ENCODE measurements at regions not wholly inside any gene's neighbourhood (a gene's known extent, or its start where the extent isn't known, plus 50 kb on each side); places are given as distances from the start of the nearest gene placed in this dataset.

DNA sequence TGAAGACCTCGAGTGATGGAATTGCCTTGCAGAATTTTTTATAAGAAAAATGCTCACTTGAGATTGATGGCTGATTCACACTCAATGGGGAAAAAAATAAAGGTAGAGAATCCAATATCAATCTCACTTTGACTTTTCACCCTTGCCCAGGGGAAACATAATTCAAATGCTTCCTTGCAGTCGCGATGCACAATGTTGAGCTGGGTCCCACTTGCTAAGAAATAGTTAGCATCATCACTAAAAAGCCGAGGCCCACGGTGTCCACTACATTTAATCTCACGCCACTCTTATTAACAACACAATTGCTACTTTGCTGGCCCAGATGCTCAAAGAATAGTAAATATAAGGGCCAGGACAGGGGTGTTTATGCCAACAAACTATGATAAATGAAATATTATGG, 223.4 kb downstream of the SPTSSA start:
- Histone ChIP-seq H3K9me3 (replicated peaks; ENCODE audit: control insufficient read depth, insufficient read depth, low read depth, low read length) (no peaks in the 10 kb centered on the region), H3K36me3 (ENCODE audit: control insufficient read depth, insufficient read depth, low read length) (no peaks in the 10 kb centered on the region), H4K20me1 (replicated peaks; ENCODE audit: control insufficient read depth, insufficient read depth, low read length) (no peaks in the 10 kb centered on the region), H3K9ac (ENCODE audit: insufficient read depth in 1 of 2, low read depth in 2 of 2, low read length in 2 of 2) (no peak overlapping the region), H3K27me3 (ENCODE audit: control insufficient read depth in 2 of 2, insufficient read depth in 2 of 2, low read length in 2 of 2) (no peaks in the 10 kb centered on the region), H3K79me2 (ENCODE audit: control insufficient read depth, insufficient read depth, low read length) (no peaks in the 10 kb centered on the region), H3K27ac (ENCODE audit: extremely low read depth, low read depth, low read length) (no peak overlapping the region), H3K4me1 (replicated peaks in 1 of 2; ENCODE audit: control insufficient read depth in 2 of 2, insufficient read depth in 2 of 2, low read length in 2 of 2) (no peaks in the 10 kb centered on the region), H3K9me1 (ENCODE audit: control insufficient read depth, insufficient read depth, low read length) (no peaks in the 10 kb centered on the region), H3K4me3 (no peak overlapping the region), H2AFZ (ENCODE audit: low read depth, low read length) (no peak overlapping the region), H3K4me2 (ENCODE audit: insufficient read depth, low read length) (no peak overlapping the region)
- no TSS peak for BruUV-seq (replicated peaks)
- FAIRE-seq, result no peak
- TF ChIP-seq RBM15 (IDR thresholded peaks at IDR 0.05; ENCODE audit: insufficient read depth, low read length), result no peak
- TF ChIP-seq ZC3H4 (CRISPR knock-in tag; IDR thresholded peaks at IDR 0.05; ENCODE audit: borderline replicate concordance), result no peak
- TF ChIP-seq, protein P1, sequence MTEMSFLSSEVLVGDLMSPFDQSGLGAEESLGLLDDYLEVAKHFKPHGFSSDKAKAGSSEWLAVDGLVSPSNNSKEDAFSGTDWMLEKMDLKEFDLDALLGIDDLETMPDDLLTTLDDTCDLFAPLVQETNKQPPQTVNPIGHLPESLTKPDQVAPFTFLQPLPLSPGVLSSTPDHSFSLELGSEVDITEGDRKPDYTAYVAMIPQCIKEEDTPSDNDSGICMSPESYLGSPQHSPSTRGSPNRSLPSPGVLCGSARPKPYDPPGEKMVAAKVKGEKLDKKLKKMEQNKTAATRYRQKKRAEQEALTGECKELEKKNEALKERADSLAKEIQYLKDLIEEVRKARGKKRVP (CRISPR knock-in tag; IDR thresholded peaks at IDR 0.05), result no peak
- TF ChIP-seq, protein P2, sequence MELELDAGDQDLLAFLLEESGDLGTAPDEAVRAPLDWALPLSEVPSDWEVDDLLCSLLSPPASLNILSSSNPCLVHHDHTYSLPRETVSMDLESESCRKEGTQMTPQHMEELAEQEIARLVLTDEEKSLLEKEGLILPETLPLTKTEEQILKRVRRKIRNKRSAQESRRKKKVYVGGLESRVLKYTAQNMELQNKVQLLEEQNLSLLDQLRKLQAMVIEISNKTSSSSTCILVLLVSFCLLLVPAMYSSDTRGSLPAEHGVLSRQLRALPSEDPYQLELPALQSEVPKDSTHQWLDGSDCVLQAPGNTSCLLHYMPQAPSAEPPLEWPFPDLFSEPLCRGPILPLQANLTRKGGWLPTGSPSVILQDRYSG (tag; conservative IDR thresholded peaks at IDR 0.05; ENCODE audit: low read depth), result no peak
- TF ChIP-seq, protein P3, sequence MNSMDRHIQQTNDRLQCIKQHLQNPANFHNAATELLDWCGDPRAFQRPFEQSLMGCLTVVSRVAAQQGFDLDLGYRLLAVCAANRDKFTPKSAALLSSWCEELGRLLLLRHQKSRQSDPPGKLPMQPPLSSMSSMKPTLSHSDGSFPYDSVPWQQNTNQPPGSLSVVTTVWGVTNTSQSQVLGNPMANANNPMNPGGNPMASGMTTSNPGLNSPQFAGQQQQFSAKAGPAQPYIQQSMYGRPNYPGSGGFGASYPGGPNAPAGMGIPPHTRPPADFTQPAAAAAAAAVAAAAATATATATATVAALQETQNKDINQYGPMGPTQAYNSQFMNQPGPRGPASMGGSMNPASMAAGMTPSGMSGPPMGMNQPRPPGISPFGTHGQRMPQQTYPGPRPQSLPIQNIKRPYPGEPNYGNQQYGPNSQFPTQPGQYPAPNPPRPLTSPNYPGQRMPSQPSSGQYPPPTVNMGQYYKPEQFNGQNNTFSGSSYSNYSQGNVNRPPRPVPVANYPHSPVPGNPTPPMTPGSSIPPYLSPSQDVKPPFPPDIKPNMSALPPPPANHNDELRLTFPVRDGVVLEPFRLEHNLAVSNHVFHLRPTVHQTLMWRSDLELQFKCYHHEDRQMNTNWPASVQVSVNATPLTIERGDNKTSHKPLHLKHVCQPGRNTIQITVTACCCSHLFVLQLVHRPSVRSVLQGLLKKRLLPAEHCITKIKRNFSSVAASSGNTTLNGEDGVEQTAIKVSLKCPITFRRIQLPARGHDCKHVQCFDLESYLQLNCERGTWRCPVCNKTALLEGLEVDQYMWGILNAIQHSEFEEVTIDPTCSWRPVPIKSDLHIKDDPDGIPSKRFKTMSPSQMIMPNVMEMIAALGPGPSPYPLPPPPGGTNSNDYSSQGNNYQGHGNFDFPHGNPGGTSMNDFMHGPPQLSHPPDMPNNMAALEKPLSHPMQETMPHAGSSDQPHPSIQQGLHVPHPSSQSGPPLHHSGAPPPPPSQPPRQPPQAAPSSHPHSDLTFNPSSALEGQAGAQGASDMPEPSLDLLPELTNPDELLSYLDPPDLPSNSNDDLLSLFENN (IDR thresholded peaks at IDR 0.05; ENCODE audit: low read depth in 2 of 2, low read length in 2 of 2), result no peak
- TF ChIP-seq XRCC5 (IDR thresholded peaks at IDR 0.05; ENCODE audit: low read depth, low read length), result no peak
- TF ChIP-seq, protein P4, sequence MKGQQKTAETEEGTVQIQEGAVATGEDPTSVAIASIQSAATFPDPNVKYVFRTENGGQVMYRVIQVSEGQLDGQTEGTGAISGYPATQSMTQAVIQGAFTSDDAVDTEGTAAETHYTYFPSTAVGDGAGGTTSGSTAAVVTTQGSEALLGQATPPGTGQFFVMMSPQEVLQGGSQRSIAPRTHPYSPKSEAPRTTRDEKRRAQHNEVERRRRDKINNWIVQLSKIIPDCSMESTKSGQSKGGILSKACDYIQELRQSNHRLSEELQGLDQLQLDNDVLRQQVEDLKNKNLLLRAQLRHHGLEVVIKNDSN (CRISPR knock-in tag; IDR thresholded peaks at IDR 0.05), result no peak
- no peak for TF ChIP-seq ILK (tag; IDR thresholded peaks at IDR 0.05; ENCODE audit: borderline replicate concordance, low read depth)
- TF ChIP-seq FIP1L1 (IDR thresholded peaks at IDR 0.05; ENCODE audit: low read depth, low read length, poor library complexity, severe bottlenecking), result no peak
- no peak for TF ChIP-seq SNRNP70 (optimal IDR thresholded peaks at IDR 0.05; ENCODE audit: low read depth, low read length)
- TF ChIP-seq ZBTB1 (CRISPR knock-in tag; IDR thresholded peaks at IDR 0.05; ENCODE audit: borderline replicate concordance, low read depth), result no peak
- TF ChIP-seq HDAC6 (IDR thresholded peaks at IDR 0.05; ENCODE audit: low read depth, low read length), result no peak
- TF ChIP-seq, protein P5, sequence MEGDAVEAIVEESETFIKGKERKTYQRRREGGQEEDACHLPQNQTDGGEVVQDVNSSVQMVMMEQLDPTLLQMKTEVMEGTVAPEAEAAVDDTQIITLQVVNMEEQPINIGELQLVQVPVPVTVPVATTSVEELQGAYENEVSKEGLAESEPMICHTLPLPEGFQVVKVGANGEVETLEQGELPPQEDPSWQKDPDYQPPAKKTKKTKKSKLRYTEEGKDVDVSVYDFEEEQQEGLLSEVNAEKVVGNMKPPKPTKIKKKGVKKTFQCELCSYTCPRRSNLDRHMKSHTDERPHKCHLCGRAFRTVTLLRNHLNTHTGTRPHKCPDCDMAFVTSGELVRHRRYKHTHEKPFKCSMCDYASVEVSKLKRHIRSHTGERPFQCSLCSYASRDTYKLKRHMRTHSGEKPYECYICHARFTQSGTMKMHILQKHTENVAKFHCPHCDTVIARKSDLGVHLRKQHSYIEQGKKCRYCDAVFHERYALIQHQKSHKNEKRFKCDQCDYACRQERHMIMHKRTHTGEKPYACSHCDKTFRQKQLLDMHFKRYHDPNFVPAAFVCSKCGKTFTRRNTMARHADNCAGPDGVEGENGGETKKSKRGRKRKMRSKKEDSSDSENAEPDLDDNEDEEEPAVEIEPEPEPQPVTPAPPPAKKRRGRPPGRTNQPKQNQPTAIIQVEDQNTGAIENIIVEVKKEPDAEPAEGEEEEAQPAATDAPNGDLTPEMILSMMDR (IDR thresholded peaks at IDR 0.05 in 2 of 3, conservative IDR thresholded peaks at IDR 0.05 in 1 of 3; ENCODE audit: insufficient read depth in 2 of 3, low read depth in 1 of 3, low read length in 3 of 3), result no peak
- no peak for DNase-seq (ENCODE audit: extremely low read depth in 1 of 4, low spot score in 3 of 4)
- CTCF ChIA-PET (ENCODE audit: low intra/inter-chr PET ratio), result no interaction called here
- POLR2A ChIA-PET, result interaction anchor here (1.3 kb wide), 1 partner anchor 10 kb away, joined by 6 read pairs; no protein-coding TSS in a partner anchor
- in situ Hi-C loops (cut with MboI), result no loop called here
- intact Hi-C loops (cut with micrococcal nuclease), result no loop called here
- 0% methylated on average over 4 of the region's 6 CpGs for WGBS (ENCODE audit: insufficient coverage, low coverage, missing lambda C conversion rate)
- no peak for ATAC-seq

Data from K562 (cell line).